ENCODE measurements at regions not wholly inside any gene's neighbourhood (a gene's known extent, or its start where the extent isn't known, plus 50 kb on each side); places are given as distances from the start of the nearest gene placed in this dataset.

DNA sequence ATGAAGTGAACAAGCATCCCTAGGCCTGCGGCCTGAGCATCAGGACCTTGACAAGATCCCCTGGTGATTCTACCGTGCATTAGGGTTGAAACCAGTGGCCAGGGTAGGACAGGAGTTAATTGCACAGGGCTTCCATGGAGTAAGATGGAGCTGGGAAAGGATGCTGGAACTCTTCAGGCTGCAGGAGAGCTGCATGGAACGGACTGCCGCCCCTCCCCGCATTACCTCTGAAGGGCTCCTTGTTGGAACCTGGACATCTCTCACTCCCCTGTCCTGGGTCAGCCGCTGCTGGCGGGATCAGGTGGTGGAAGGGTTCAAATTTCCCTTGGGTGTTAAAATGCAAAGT lies 156.6 kb upstream of the ID2 start:
- Histone ChIP-seq H3K79me1 (ENCODE audit: insufficient read depth, low read depth, low read length, poor library complexity, severe bottlenecking) (no peaks in the 10 kb centered on the region), H2BK15ac (ENCODE audit: low read depth, low read length) (no peak overlapping the region), H2BK20ac (ENCODE audit: low read depth, low read length, poor library complexity, severe bottlenecking) (no peak overlapping the region), H3K4me2 (ENCODE audit: insufficient read depth, insufficient read length, low read length) (no peak overlapping the region), H3K56ac (ENCODE audit: insufficient read length, low read depth, low read length) (no peak overlapping the region), H4K20me1 (ENCODE audit: control insufficient read depth, insufficient read depth, insufficient read length) (no peaks in the 10 kb centered on the region), H2BK120ac (ENCODE audit: low read depth, low read length, poor library complexity, severe bottlenecking) (no peak overlapping the region), H3K23ac (ENCODE audit: insufficient read length, low read depth, low read length) (no peak overlapping the region), H2BK5ac (ENCODE audit: insufficient read length, low read length) (no peak overlapping the region), H4K5ac (ENCODE audit: insufficient read length, low read depth, low read length) (no peak overlapping the region), H3K27me3 (ENCODE audit: insufficient read depth, low read length) (no peaks in the 10 kb centered on the region), H3K4me1 (ENCODE audit: insufficient read depth, low read length) (peaks cover 6% of the 10 kb centered on the region; the same call in 1 of the 2 replicates), H3K27ac (ENCODE audit: insufficient read length, low read depth, low read length) (no peak overlapping the region), H3K4ac (ENCODE audit: low read depth, low read length) (no peak overlapping the region), H3K9ac (ENCODE audit: extremely low read depth, insufficient read length, low read length) (no peak overlapping the region), H2AK5ac (ENCODE audit: insufficient read length, low read length) (no peak overlapping the region), H2BK12ac (ENCODE audit: insufficient read length, low read depth, low read length) (no peak overlapping the region), H3T11ph (ENCODE audit: low read length) (no peak overlapping the region), H4K91ac (ENCODE audit: insufficient read length, low read depth, low read length) (no peak overlapping the region), H2AFZ (ENCODE audit: low read length) (no peak overlapping the region), H3K23me2 (ENCODE audit: insufficient read length, low read depth, low read length, poor library complexity, severe bottlenecking) (no peaks in the 10 kb centered on the region), H3K79me2 (ENCODE audit: insufficient read depth, low read length) (no peaks in the 10 kb centered on the region), H4K8ac (replicated peaks; ENCODE audit: insufficient read length, low read depth, low read length) (no peak overlapping the region), H3K9me3 (ENCODE audit: control insufficient read depth, low read depth, low read length) (no peaks in the 10 kb centered on the region), H3K18ac (ENCODE audit: insufficient read length, low read depth, low read length) (no peak overlapping the region), H3K14ac (ENCODE audit: insufficient read depth, low read length) (no peak overlapping the region)
- TF ChIP-seq, protein P1, sequence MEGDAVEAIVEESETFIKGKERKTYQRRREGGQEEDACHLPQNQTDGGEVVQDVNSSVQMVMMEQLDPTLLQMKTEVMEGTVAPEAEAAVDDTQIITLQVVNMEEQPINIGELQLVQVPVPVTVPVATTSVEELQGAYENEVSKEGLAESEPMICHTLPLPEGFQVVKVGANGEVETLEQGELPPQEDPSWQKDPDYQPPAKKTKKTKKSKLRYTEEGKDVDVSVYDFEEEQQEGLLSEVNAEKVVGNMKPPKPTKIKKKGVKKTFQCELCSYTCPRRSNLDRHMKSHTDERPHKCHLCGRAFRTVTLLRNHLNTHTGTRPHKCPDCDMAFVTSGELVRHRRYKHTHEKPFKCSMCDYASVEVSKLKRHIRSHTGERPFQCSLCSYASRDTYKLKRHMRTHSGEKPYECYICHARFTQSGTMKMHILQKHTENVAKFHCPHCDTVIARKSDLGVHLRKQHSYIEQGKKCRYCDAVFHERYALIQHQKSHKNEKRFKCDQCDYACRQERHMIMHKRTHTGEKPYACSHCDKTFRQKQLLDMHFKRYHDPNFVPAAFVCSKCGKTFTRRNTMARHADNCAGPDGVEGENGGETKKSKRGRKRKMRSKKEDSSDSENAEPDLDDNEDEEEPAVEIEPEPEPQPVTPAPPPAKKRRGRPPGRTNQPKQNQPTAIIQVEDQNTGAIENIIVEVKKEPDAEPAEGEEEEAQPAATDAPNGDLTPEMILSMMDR (conservative IDR thresholded peaks at IDR 0.05): no peak
- Mint-ChIP-seq H3K4me3 (no peak overlapping the region), H3K4me1 (peaks cover 22 to 29% of the 10 kb centered on the region in 2 experiments), H3K9me3 (0 out of 5 replicates have a peak, but pooled peaks cover 0 to 2% of the 10 kb centered on the region in 2 experiments), H3K36me3 (ENCODE audit: insufficient read depth in 1 of 3, low read depth in 3 of 3) (no peaks in the 10 kb centered on the region), H3K27ac (no peak overlapping the region), H3K27me3 (ENCODE audit: low read depth) (peaks cover 5% of the 10 kb centered on the region)
- WGBS (ENCODE audit: extremely low coverage, insufficient read length, low lambda C conversion rate): no CpG with 5 or more reads among the region's 7 CpGs
- DNase-seq: no peak

Data from H9 (cell line).